NOMO-1 (cell line): ENCODE measurements at regions not wholly inside any gene's neighbourhood (a gene's known extent, or its start where the extent isn't known, plus 50 kb on each side); places are given as distances from the start of the nearest gene placed in this dataset.
"Not testable (repeated sequence)": the region's sequence is repeated elsewhere in the genome, so short reads cannot be mapped to it uniquely, and the experiment has no call there.

Experiments
- DNase-seq, 2 experiments: peaks; one replicate each; lab custom pipeline; 2025; ENCODE audit not compliant: unreplicated experiment in 2 of 2; lab: John Stamatoyannopoulos, UW

DNA sequence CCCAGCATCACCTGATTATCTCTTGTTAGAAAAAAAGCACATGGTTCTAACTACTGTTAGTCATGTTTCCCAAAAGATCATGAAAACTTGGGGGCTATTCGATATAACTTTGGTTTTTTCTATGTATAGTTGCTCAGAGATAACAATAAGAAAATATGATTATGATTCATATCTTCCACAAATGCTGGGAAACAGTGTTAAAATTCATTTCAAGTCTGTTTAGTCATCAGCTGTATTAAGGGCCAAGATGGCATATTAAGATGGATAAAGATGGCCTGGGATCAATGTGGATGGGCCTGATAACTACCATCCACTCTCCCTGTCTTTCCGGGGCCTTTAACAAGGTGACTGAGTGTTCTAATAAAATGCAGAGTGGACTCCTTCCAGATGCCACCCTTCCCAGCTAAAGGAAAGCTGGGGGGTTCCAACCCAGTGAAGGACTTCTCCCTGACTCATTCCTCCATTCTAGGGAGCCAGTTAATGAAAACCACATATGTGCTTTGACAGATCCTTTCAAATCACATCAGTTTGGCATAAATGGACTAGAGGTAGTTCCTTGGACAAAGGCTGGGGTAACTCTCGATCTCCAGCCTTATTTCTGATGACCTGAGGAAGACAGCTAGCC, 221.6 kb downstream of the VAPA start:
- no peak for DNase-seq

DNA sequence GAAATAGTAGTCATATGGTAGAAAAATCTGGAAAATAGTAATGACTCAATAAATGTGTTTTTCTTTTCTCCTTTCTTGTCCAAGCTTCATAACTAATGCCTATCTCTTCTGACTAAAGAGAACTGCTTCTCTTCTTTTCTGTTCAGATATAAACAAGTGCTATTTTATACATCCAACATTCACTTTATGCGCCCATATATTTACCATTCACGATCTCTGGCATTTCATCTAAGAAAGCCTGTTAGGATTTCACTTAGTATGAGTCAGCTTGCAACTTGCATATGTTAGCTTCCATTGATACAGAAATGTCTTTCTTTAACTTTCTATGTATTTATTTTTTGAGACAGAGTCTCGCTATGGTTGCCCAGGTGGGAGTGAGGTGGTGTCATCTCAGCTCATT, 224.9 kb downstream of the VAPA start:
- no peak for DNase-seq

DNA sequence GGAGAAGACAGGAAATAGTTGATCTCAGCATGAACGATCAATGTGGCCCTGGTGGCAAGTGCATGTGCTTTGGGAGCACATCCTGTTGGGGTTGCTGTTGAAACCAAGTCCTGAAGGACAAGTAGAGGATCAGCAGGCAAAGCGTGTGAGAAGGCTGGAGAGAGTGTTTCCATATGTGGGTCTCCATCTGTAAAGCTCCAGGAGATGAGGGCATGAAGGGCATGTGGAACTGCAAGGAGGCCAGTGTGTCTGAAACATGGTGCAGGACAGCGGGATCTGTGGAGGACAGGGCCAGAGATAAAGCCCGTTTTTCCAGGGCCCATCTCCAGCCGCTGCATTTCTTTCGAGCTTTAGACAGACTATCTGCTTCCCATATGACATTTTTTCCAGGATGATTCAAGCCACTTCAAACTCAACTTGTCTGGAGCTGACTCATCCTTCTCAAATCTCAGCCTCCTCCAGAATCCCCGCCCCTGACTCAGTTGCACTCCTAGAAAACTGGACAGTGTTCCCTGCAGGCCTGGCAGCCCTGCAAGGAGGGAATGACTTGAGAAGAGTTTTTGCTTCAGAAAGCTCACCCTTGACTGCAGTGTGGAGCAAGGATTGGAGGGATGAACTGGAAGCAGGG, 226.1 kb downstream of the VAPA start:
- DNase-seq: no peak

DNA sequence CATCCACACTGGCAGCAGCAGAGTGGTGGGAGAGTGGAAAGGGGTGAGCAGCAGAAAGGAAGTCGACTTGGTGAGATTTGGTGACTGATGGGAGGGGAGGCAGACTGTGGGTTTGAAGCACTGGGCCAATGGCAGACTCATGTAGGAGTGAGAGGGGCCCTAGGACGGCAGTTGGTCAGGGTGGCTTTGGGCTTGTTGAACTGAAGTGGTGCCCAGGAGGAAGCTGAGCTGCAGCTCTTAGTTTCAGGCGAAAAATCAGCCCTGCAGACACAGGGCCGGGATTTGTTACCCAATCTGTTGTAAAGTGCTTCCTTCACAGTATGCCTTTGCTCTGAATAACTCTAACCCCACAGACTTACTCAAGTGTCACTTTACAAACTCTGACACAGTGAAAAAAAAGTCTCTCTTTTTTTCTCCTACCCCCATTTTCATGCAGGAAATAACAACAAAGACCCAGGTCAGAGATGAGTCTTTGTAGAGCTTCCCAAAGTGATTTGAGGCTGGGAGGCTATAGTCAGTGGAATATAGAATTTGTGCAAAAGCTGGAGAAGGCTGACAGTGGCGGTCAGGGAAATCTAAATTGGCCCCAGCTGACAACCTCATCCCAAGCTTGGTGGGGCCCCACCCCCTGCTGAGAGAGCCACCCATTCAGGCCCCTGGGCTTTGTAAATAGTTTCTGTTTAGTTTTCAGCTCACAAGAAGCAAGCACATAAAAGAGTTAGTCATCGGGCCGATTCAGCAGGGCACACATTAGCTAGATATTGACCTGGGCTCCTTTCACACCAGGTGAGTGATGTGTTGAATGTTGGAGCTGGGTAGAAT, 226.9 kb downstream of the VAPA start:
- peak; percentile 63 to 81 for DNase-seq

DNA sequence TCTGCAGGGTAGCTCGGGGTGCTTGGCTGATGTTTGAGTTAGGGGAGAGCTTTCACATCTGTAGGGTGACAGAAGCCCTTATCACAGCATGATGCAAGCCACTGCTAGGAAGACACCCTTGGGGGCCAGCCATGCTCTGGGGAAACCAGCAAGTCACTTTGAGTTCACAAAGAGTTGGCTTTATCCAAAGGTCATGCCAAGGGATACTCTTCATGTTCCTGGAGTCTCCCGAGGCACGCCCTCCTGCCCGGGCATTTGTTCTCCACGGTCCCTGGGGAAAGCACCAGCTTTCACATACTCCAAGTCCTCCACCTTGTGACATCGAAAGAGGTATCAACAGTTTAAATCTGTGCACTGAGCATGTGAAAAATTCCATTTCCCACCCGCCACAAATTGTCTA, 227.7 kb downstream of the VAPA start:
- DNase-seq: no peak

DNA sequence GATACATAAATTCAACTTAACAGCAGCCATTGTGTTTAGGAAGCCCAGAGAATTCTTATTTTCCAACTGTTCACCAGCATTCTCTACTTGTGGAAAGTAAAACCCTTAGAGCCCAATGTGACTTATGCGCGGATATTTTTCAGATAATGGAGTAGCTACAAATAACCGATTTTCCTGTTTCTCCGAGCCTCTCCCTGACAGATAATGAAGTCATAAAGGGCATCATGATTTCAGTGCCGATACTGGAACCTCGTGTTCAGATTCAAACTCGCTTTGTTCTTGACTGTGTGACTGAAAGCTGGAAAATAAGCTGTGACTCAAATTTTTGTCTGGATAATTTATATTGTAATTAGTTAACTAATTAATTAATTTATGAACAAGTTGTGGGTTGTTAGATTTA, 228.2 kb downstream of the VAPA start:
- no peak for DNase-seq

DNA sequence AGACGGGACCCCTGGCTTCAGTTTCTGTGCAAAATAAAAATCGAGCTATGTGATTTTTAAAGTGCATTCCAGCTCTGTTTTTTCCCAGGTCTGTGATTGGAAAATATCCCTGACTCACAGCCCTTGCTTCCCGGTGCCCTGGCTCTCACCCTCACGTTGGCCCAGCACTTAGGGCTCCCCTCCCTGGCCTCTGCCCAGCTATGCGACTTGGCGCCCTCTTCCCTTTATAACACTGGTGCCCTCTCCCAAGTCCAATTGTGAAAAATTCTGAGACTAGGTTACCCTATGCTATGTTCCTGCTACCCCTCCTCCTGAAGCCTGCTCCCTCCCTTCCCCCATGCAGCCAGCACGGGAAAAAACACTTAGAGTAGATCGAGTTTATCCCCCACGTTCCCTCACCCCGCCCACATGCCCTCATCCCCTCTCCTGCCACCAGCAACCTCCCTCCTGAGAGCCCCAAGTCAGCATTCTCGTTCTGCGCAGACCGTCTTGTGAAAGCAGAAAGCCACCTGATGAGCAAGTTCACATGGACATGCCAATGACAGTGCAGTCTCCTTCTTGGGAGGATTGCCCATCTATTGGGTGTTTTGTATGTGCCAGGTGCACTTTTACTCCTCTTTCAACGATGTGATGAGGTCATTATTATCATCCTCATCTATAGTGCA, 228.8 kb downstream of the VAPA start:
- DNase-seq: no peak

DNA sequence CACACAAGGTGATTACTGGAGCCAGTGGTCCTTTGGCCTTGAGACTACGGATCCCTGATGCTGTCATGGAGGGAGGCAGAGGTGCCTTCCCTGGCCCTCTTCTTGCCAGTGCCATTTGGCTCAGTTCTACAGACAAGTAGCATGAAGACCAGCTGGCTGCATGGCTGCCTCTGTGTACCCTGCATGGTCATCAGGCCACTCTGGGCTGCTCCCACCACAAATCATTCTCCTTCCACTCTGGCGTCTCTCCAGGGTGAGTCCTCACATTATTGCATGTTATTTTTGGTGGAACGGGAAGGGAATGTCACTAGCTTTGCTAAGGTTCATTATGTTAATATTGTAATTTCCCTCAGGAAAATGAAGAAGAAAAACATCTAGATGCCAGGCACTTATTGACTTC, 229.8 kb downstream of the VAPA start:
- no peak for DNase-seq

DNA sequence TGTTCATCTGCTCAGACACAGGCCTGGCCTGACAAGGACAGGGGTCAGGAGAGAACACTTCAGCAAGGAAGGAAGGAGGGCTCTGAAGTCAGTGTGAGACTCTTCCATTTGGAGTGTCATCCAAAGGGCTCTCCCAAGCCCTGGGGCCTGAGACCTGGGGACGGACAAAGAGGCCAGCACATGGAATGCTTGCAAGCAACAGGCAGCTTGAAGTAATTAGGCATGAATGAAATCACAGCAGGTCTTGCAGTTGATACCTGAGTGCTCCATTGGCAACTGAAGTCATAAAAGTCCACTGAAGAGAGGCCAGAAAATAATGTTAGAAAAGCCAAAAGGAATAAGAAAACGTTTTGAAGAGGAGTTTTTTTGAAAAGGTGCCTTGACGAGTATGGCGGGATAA, 231.7 kb downstream of the VAPA start:
- DNase-seq: no peak

DNA sequence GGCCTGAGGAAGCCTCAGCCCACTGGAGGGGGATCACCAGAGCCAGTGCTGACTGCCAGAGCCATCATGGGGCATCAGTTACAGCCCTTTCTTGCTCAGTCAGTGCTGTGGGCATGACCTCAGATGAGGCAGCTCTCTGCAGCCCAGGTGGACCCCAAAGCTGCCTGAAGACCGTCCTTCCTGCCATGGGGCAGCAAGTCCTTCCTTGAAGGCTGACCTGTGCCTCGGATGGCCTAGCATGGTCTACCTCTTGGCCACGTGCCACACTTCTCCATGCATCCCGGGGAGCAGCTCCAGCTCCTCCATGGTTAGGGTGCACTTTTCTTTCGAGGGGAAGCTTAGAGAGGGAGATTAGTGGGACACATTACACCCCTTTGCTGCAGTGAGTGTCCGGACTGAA, 233.4 kb downstream of the VAPA start:
- no peak for DNase-seq

DNA sequence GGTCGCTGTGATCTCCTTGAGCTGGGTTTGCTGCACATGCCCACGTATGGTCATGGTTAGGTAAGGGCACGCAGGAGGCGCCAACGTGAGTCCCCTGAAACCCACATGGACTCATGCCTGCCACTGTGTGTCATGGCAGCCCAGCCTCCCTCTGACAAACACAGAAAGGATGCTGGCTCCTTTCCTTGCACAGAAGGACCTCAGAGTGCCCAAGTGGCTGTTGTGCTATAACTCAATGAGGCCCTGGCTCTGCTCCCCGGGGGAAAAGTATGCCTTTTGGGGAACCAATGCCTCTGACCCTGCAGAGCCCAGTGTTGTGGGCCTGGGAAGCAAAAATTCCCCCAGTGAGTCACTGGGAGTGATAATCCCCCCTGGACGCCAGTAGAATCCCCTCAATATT, 233.9 kb downstream of the VAPA start:
- DNase-seq: no peak

DNA sequence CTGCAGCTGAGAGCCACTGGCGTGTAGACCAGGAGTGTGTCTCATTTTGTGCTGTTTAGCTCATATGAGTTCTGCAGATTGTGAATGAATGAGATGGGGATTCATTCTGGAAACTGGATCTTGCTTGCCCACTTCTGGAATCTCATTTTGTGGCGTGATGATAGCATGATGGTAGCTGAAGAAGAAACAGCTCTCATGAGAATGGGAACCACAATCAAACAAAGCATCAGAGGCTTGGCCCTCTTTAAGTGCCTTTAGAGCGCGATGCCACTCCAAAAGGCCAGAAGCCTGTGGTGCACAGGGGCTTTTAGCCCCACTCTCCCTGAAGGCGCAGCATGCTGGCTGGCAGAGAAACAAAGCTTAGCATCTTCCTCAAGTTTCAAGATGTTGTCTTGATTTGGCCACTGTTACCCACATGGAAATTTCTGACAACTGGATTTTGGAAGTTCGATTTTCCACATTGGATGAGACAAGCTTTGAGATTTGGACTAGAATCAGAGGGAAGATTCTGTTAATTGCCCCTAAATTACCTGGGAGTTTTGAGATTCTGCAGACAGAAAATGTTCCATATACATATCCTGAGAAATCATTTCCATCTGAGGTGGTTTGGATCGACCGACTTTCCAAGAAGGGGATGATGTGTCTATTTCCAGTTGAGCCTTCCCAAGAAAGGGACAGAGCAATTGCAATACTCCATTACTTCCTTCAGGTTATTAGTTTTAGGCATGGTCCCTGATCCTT, 234.5 kb downstream of the VAPA start:
- DNase-seq: no peak

DNA sequence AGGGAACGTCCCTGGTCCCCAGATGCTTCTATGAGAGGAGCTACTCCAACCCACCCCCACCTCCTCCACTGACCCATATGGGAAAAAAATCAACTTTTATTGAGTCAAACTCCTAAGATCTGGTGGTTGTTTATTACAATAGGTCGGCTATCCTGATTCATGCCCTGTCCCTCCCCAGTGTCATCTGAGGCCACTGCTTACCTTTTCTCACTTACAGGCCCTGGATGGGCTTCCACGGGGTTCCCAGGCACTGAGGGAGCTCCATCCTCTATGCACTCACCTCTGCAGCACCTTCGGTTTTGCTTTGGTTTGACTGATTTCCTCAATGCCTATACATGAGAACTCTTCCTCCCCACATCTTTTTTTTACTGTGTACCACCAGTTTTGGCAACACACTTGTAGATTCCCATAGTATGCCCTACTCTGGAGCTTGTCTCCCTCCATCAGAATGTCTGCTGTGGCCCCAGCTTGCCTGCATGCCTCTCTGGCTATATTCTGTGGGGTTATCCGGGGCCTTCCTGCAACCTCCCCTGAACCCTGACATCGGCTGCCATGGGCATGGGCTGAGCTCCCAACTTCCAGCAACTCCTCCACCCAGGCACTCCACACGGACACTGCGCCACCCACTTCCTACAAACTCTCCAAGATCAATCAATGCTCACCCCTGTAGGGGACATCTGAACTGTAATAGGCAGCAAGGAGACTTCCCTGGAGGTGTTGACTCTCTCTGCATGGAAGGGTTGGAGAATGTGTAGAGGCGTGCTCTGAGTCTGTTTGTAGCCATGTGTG, 236.1 kb downstream of the VAPA start:
- DNase-seq: no peak

DNA sequence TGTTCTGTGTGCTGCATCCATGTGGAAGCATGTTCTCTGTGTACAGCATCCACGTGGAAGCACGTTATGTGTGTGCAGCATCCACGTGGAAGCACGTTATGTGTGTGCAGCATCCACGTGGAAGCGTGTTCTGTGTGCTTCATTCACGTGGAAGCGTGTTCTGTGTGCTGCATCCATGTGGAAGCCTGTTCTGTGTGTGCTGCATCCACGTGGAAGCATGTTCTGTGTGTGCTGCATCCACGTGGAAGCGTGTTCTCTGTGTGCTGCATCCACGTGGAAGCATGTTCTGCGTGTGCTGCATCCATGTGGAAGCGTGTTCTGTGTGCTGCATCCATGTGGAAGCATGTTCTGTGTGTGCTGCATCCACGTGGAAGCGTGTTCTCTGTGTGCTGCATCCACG, 236.8 kb downstream of the VAPA start:
- DNase-seq: not testable (repeated sequence)

DNA sequence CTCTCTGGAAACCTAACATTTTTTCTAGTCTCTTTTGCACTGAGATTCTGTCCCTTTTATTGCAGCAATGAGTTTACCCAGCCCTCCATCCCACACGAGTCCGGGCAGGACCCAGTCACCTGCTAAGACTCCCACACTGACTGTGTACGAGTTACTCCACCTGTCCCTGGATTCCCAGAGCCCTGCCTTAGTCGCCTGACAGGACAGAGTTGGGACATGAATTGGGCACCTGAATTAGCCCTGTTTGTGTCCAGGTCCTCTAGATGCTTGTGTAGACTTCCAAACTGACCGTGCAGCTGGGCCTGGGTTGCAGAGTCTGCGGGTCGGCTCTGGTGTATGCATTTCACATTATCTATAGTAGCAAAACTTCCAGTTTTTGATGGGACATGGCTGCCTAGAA, 238.7 kb downstream of the VAPA start:
- no peak for DNase-seq

DNA sequence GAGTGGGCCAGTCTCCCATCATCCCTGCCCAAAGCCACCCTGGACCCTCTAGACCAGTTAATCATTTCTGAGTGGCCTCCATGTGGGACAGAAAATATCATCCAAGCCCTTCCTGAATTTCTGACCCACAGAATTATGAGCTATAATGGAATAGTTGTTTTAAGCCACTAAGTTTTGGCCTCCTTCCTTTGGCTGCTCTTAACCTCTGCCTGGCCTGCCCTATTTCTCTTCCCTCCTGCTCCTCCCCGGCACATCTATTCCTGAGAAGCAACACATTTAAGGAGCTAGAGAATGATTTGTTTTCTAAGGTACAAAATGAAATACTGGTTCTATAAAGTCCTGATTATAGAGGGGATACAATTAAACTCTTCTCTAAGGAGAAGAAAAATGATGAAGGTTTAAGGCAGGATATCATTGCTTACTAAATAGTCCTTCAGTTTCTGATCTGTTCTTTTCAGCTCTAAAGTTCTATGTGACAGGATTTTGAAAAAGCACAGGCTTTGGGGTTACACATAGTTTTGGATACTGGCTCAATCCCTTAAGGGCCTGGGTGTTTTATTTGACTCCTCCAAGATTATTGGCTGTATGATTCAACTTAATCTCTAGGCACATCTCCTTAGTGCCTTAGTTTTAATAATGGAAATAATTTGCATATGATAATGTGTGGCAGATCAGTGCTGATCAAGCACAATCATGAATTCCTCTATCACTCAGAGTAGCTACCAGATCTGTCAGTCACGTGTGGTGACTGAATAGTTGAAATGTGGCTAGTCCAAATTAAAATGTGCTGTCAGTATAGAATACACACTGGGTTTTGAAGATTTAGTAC, 240.3 kb downstream of the VAPA start:
- DNase-seq: no peak

DNA sequence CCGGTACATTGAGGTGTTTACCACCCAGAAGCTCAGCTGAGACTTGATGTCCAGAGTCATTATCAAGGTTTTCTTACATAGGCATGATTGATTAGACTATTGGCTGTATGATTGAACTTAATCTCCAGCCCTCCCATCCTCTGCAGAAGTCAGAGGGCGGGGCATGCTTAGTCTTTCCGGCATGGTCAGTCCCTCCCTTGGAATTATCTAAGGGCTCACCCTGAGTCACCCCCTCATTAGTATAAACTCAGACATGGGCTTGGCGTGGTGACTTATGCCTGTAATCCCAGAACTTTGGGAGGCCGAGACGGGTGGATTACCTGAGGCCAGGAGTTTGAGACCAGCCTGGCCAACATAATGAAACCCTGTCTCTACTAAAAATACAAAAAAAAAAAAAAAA, 243.9 kb downstream of the VAPA start:
- no peak for DNase-seq

DNA sequence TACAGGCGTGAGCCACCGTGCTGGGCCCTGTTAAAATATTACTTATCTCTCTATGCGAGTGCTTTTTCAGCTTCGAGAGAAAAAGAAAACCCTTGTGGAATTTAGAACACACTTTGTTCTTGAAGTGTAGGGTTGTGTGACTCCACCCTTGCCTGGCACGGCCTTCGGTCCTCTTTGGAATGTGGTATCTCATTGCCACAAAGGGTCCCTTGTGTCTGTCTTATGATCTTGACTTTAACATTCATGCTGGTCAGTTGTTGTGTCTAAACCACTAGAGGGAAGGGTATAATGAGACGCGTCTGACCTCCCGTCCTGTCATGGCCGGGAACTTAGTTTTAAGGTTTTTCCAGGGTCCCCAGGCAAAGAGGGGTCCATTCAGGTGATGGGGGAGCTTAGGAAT, 246.4 kb downstream of the VAPA start:
- DNase-seq: no peak

DNA sequence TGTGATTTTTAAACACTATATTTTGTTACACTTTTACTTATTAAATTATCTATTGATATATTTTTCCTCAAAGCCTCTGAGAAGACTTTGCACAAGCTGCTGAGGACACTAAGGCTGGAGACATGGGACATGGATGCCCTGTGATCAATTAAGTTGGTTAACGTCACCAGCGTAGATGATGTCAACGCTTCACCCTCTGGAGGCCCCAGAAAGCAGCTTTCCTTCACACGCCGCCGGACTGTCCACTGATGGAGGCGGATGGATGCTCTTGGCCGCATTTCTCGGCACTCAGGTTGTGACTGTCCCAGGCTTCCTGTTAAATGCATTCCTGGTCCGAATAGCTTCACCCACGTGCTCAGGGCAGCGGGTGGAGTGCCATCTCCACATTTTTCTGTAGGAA, 247.5 kb downstream of the VAPA start:
- no peak for DNase-seq
